Hypothalamus (tissue), 51 donors: ENCODE measurements at regions not wholly inside any gene's neighbourhood (a gene's known extent, or its start where the extent isn't known, plus 50 kb on each side); places are given as distances from the start of the nearest gene placed in this dataset.

Experiments
- DNase-seq, 51 donors: peaks; one replicate each; lab custom pipeline; 2025; lab: John Stamatoyannopoulos, UW

DNA sequence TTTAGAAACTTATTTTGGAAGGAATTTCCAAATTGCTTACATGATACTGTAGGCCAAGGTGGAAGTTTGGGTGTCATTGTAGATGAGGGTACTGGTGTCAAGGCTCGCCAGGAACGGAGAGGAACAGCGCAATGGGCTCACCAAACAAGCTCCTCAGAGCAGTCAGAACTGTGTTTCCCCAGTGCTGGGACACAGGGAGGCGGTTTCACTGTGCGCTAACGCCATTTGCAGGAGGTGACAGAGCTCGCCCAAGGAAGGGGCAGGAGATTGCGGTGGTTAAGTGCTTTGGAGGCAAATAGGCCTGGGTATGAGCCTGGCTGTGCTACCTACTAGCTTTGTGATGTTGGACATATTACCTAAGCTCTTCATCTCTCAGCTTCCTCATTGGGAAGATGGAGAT is 57.3 kb downstream of the HHEX start:
- DNase-seq: no peak

DNA sequence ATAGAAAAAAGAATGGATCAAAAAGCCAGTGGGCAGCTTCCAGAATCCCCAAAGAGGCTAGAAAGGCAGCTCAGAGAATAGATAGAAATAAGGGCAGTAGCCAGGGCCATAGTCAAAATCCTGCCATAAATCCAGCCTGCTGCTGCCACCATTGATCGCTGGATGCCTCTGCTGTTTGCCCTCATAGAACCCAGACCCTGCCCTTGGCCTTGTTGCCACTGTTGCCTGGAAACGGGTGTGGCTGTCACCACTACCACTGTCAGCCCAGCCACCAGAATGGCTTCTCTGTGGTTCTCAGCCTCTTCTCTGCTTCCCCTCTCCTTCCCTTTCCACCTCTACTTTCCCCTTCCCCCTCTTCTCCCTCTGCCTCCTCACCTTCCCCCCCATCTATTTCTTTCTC is 57.8 kb downstream of the HHEX start:
- no peak for DNase-seq

DNA sequence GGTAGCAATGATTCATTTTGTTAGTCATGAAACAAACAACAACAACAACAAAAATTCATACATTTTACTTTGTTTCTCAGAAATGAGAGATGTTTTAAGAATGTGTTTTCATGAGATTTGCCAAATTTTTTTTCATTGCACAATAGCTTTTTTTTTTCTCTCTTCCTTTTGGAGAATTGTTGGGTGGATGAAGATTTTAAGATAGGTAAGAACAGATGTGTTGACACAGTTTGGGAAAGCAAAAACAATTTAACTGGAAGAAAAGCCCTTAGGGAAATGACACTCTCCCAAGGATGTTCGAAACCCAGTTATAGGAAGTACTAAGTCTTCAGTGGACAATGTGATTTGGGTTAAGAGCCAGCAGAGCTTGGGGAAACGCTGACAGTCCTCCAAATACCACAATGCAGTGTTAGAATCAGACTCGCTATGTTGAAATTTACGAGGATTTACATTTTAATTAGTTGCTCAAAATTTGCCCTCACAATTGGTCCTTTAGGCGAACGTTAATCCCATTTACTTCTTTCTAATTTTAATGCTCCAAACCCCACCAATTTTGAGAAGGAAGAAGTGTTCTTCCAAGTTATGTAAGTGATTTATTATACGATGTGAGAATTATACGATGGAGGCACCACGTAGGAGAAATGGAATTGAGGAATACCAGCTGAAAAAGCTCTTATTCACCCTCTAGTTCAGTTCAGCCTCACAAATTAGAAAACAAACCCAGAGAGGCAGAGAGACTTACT is 61.2 kb downstream of the HHEX start:
- no peak for DNase-seq

DNA sequence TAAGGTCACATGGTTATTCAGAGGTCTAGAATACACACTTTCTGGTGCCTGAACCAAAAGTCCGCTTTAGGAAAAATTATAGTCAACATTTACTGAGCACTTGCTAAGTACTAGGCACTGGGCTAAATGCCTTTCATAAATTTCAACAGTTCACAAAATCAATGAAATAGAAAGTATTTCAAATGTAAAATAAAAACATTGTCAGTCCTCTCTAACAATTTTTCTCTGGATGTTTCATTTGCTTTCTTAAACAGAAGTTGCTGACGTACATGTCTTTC is 61.7 kb downstream of the HHEX start:
- no peak for DNase-seq

DNA sequence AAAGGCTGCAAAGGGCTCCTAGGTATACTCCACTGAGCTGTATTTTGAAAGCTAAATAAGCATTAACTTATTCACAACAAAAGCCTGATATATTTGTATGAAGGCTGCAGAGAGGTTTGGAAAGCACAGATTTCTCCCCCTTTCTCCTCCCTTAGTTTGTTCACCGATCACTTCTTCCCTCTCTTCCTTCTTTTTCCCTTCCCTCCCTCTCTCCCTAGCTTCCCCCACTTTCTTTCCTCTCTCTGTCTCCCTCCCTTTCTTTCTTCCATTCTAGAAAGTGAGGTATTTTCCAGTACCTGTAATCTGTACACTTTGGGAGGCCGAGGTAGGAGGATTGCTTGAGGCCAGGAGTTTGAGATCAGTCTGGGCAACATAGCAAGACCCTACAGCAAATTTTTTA is 62.1 kb downstream of the HHEX start:
- no peak for DNase-seq

DNA sequence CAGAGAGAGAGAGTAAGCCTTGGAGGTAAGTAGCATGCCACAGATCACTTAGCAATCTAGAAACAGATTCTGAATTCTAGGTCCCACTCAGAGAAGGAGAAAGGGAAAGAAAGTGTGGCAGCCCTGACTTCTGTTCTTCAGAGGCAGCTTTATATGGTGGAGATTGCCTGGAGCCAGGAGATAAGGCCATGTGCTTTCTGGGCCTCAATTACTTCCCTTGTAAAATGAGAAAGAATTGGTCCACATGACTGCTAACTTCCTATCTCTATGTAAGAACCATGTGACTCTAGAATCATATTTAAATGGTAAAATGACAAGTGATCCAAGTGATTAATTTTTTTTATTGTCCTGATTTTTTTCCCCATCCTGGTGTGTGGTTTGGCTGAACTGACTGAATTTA is 64.1 kb downstream of the HHEX start:
- DNase-seq: no peak

DNA sequence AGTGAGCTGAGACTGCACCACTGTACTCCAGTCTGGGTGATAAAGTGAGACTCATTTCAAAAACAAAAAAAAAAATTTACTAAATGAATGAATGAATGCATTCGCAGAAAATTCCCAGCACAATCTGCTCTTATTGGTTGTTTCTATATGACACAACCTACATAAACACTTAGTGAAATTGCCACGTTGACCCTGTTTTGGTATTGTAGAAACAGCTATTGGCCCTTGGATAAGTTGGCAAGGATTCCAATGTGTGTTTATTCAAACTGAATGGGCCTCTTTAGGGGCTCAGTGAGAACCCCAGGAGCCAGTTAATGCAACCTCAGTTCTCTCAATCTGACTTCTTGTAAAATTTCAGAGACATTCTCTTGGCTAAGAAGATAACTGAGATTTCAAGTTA is 66.0 kb downstream of the HHEX start:
- no peak for DNase-seq

DNA sequence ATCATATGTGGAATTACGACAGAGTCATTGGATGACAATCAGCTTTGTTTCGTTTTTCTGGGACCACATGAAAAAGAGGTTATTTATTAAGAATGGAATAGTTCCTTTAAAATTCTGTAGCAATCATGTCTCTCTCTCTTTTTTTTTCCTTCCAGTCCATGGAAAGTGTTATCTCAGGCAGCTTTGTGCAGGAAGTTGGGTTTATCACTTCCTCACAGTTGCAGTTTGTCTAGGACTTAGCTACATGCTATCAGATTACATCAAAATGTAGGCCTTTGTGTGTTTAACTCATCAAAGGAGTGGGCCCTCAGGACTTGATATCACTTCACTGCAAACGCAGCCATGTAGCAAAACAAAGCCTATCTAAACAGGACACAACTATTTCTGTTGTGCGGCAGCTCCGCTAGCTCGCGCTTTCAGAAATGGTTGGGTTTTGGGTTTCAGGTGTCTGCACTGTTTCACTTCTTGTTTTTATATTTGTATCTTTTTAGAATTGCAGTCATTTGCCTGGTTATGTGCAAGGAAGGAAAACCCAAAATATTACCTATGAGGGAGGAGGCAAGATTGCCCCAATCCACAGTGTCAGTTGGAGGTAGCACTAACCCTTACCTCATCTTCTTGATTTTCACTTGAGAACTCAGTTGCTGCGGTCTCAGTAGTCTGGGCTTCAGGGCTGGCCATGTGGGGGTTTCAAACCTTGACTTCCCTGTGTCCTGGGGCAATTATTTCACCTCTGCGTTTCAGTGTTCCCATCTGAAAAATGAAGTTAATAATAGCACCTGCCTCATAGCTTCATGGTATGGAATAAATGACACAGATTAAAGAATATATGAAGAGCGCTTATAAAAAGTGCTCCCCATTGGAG is 66.7 kb downstream of the HHEX start:
- peak in 1 of 51 donors; percentile 2 for DNase-seq

DNA sequence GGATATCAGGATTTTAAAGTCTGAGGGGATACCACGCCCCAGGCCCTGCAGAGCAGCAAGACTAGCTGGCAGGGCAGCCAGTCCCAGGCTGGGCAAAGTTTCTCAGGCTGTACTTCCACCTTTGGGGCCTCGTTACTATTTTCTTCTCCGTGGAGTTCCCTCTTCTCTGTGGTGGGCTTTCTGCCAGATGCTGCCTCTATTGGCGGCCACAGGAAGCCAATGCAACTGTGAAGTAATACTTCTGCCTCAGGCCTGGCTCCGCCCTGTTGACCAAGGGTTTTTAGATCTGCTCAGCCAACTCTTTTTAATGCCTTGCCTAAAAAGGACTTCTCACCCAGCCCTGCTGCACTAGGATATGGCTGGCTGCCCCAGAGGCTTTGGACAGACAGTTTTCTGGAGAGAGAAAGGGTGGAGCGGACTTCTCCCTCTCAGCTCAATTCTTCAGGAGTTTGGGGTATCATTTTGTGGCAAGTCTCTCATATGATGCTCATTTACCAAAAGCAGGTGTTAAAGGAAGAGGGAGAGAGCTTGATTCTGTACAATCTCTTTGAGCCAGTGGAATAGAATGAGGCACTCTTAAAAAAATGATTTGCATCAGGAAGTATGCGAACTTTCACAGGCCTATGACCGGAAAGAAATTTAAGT is 67.4 kb downstream of the HHEX start:
- DNase-seq: peak in 42 of 51 donors; percentile 1 to 78 (median 29)

DNA sequence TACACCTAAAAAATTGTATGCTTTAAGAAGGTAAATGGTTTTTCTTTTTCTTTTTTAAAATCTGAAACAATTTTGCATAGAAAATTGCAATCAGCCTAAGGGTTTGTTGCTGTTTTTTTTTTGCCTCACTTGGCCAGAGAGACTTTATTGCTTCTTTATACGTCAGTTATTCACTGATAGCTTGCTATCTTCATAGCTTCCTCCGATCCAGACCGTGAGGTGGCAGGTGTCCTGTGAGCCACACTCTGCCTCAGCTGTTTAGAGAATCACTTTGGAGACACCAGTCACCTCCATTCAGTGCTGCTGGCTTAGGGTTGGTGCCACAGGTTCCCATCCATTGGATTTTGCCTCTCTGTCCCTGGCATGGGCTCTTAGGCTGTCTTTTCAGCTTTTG is 68.0 kb downstream of the HHEX start:
- no peak for DNase-seq

DNA sequence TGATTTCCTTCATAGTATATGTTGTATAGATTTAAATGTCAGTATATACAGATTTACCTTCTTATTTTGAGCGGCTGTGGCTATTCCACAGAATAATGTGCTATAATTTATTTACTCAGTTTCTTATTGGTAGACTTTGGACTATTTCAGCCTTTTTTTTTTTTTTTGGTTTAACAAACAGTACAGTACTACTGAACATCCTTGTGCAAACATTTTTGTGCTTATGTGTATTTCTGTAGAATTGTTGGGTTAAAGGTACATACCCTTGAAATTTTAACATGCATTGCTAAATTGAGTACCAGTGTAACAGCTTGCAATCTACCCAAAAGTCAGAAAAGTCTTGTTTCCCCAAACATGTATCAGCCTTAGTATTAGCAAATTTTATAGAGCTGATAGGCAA is 68.8 kb downstream of the HHEX start:
- DNase-seq: no peak

DNA sequence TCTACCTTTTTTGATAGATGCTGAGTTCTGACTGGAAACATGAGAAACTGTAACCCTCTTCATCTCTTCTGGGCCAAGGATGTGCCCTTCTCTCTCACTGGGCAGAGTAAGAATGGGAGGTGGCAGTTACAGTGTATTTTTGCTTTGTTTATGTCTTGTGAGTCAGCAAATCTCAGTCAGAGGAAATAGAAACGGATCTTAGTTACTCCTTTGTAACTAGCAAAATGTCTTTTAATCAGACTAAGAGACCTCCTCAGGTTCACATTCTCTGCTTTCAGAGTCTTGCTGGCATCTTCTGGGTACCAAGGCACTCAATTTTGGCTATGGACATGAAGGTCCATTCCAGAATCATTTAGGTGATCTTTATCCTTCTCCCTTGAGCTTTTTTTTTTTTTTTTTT is 70.9 kb downstream of the HHEX start:
- DNase-seq: no peak

DNA sequence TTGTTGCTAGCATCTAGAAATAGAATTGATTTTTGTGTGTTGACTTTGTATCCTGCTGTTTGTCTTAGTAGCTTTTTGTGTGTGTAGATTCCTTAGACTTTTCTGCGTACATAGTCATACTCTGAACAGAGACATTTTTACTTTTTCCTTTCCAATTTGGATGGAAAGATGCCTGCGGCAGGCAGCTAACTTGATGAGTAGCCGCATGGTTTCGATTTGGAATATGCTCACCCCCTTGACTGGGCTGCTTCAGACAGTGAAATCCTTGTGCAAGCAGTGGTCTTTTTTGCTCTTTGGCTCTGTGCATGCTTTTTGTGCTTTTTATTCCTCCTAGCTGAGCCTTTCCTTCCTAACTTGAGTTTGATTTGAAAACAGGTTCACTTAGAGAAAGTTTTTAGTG is 71.8 kb downstream of the HHEX start:
- DNase-seq: no peak

DNA sequence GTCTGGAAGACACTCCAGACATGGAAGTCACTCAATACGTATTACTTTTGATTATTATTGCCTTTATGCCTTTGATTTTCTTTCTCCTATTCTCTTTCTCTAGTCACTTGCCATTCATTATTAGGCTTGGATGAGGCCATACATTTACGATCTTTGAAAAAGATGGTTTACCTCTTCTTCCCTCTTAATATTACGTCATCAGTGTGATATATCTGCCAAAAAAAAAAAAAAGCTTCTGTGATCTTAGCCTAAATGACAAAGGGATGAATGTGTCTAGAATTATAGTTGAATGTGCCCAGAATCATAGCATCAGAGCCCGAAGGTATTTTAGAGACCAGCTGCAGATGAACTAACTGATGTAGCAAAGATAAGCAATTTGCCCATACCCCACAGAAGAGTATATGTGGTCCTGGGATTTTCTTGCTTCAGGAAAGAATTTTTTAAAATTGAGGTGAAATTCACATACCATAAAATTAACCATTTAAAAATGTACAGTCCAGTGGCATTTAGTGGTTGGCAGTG is 73.9 kb downstream of the HHEX start:
- DNase-seq: no peak

DNA sequence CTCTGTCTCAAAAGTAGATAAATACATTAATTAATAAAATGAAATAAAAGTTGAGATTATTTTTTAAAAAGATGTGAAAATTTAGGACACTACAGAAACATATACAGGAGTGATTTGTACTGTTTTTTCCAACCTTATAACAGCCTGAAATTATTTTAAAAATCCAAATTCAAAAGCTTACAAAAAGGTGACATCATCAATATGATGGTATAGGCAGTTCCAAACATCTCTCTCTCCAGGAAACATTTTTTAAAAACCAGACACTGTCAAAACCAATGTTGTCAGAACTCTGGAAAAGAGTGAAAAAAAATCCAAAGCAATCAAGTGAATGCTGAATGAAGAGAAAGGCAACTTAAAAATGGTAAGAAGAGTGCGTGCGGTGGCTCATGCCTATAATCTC is 76.7 kb downstream of the HHEX start:
- no peak for DNase-seq

DNA sequence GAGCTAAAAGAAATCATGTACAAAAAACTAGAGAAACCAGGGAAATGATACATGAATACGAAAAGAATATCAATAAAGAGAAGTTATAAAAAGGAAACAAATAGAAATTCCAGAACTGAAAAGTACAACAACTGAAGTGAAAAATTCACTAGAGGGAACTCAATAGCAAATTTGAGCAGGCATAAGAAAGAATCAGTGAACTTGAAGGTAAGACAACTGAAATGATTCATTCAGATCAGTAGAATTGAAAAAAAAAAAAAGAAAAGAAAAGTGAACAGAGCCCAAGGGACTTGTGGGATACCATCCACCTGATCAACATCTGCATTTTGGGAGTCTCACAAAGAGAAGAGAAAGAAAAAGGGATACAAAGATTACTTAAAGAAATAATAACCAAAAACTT is 78.3 kb downstream of the HHEX start:
- DNase-seq: no peak

DNA sequence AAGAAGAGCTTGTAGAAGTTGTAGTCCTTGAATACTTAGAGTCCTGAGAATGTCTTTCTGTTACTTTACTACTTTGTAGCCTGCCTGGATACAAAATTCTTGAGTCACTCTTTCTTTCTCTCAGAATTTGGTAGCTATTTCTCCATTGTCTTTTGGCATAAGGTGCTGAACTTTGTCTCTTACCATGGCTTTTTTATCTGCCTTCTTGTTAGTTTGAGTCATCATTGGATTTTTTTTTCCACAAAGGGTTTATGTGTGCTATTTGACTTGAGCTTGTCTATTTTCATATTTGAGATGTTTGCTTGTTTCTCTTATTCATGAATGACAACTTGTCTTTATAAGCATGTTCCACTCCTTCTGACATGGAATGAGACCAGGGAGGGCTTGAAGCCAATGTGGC is 74.5 kb upstream of the EXOC6 start:
- no peak for DNase-seq

DNA sequence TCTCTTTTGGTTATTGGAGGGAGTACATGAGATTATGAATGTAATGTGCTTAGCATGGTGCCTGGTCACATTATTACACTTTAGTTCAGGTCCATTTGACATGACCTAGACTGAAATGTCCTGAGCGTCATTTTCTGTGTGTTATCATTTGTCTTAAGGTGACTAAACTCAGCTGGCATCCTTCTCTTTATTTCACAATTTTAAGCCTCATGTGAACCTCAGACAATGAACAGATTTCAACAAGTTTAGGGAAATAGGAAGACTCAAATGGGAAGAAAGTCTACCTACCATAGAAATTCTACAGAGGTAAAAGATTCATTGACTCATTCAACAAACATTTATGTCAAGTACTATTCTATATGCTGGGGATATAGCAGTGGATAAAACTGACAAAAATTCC is 70.2 kb upstream of the EXOC6 start:
- no peak for DNase-seq

DNA sequence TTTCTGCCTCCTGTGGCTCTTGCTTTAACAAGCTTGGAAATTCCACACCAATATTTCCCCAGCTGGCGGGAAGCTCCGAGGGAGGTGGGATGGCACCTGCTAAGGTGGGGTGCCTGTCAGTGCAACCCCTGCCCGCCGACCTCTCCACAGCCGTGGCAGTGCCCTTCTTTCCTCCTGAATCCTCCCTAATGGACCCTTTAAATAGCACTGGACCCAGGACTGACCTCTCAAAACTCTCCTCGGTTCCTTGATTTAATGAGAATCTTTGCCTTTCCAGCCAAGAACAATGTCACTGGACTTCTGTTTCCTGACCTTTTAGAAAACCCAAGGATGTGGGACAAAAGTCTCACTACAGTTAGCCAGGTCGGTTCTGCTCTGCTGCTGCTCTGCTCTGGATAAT is 63.2 kb upstream of the EXOC6 start:
- no peak for DNase-seq

DNA sequence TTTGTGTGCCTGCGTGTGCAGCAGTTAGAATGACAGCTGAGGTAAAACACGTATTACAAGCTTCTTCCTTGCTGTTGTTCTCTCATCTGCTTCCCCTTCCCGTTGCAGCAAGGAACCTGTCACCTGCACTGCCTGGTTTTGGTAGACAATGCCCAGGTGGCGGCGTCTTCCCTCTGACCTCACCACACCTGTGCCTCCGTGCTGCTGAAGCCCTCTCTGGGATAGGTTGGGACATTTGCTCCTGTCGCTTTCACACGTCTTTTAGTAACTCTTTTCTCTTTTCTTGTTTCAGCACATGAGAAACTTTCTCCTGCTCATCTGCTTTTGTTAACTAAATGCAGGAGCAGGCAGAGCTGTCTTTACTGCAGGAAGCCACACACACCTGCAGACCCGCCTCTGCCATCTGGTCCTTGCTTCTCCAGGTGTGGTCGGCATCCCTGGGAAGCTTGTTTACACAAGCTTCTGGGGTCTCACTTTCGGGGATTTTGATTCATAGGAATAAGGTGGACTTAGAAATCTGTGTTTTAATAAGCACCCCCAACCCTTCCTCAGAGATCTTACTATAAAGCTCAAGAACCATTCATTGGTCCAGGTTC is 60.7 kb upstream of the EXOC6 start:
- no peak for DNase-seq

DNA sequence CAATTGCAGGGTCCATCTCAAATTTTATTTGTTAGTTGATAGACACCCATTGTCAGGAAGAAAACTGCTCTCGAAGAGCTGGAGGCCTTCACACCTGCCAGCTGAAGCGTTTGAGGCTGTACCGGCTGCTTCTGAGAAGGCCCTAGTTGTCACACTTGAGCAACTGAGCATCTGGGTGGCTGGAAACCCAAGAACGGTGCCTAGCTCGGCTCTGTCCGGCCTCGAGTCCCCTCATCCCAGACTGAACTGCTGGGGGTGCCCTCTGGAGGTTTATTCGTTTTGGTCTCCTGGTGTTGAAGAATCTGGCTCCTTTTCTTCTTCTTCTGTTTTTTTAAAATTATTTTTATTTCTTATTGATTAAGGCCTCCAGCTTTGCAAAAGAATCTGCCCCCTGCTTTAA is 59.3 kb upstream of the EXOC6 start:
- DNase-seq: no peak
